ENCODE measurements at regions not wholly inside any gene's neighbourhood (a gene's known extent, or its start where the extent isn't known, plus 50 kb on each side); places are given as distances from the start of the nearest gene placed in this dataset.
"Not testable (repeated sequence)": the region's sequence is repeated elsewhere in the genome, so short reads cannot be mapped to it uniquely, and the experiment has no call there.

GRCh38 chr3:106083207-106083606 is 214.4 kb upstream of the CBLB start:
- no peak for DNase-seq

GRCh38 chr3:106083854-106084253 is 215.0 kb upstream of the CBLB start:
- DNase-seq = no peak

- DNase-seq = no peak
These were observed 217.2 kb upstream of the CBLB start for GRCh38 chr3:106086038-106086437.

- DNase-seq = no peak
These were observed 217.8 kb upstream of the CBLB start for GRCh38 chr3:106086636-106087035.

GRCh38 chr3:106088304-106088703 is 219.5 kb upstream of the CBLB start:
- no peak for DNase-seq

- no peak for DNase-seq
These were observed 220.1 kb upstream of the CBLB start for GRCh38 chr3:106088899-106089298.

GRCh38 chr3:106089806-106090205 is 221.0 kb upstream of the CBLB start:
- no peak for DNase-seq

- no peak for DNase-seq
These were observed 224.0 kb upstream of the CBLB start for GRCh38 chr3:106092792-106093191.

- DNase-seq = no peak
These were observed 224.8 kb upstream of the CBLB start for GRCh38 chr3:106093616-106094015.

- DNase-seq = no peak
These were observed 229.1 kb upstream of the CBLB start for GRCh38 chr3:106097817-106098435.

- DNase-seq = peak; percentile 18
These were observed 234.6 kb upstream of the CBLB start for GRCh38 chr3:106103383-106103782.

- no peak for DNase-seq
These were observed 235.3 kb upstream of the CBLB start for GRCh38 chr3:106104078-106104477.

GRCh38 chr3:106108925-106109324 is 240.1 kb upstream of the CBLB start:
- no peak for DNase-seq

- not testable (repeated sequence) for DNase-seq
These were observed 243.7 kb upstream of the CBLB start for GRCh38 chr3:106112561-106112960.

- DNase-seq = no peak
These were observed 244.9 kb upstream of the CBLB start for GRCh38 chr3:106113747-106114146.

GRCh38 chr3:106114220-106114619 is 245.4 kb upstream of the CBLB start:
- no peak for DNase-seq

- no peak for DNase-seq
These were observed 246.0 kb upstream of the CBLB start for GRCh38 chr3:106114848-106115247.

GRCh38 chr3:106115557-106115956 is 246.7 kb upstream of the CBLB start:
- DNase-seq = no peak

GRCh38 chr3:106116733-106117489 is 248.1 kb upstream of the CBLB start:
- DNase-seq = no peak

- no peak for DNase-seq
These were observed 248.7 kb upstream of the CBLB start for GRCh38 chr3:106117490-106117858.

GRCh38 chr3:106119614-106120082 is 250.8 kb upstream of the CBLB start:
- no peak for DNase-seq

GRCh38 chr3:106120356-106120755 is 251.5 kb upstream of the CBLB start:
- no peak for DNase-seq

GRCh38 chr3:106121491-106122289 is 252.9 kb upstream of the CBLB start:
- DNase-seq = no peak

GRCh38 chr3:106124818-106125217 is 256.0 kb upstream of the CBLB start:
- DNase-seq = no peak
